Renal cortical epithelial cell (primary cell): ENCODE measurements at regions not wholly inside any gene's neighbourhood (a gene's known extent, or its start where the extent isn't known, plus 50 kb on each side); places are given as distances from the start of the nearest gene placed in this dataset.
"Not testable (repeated sequence)": the region's sequence is repeated elsewhere in the genome, so short reads cannot be mapped to it uniquely, and the experiment has no call there.

Source experiments
- DNase-seq: peaks from one replicate; pipeline ENCODE4 v3.0.0-alpha.2; 2011; ENCODE audit warnings: low read depth

DNA sequence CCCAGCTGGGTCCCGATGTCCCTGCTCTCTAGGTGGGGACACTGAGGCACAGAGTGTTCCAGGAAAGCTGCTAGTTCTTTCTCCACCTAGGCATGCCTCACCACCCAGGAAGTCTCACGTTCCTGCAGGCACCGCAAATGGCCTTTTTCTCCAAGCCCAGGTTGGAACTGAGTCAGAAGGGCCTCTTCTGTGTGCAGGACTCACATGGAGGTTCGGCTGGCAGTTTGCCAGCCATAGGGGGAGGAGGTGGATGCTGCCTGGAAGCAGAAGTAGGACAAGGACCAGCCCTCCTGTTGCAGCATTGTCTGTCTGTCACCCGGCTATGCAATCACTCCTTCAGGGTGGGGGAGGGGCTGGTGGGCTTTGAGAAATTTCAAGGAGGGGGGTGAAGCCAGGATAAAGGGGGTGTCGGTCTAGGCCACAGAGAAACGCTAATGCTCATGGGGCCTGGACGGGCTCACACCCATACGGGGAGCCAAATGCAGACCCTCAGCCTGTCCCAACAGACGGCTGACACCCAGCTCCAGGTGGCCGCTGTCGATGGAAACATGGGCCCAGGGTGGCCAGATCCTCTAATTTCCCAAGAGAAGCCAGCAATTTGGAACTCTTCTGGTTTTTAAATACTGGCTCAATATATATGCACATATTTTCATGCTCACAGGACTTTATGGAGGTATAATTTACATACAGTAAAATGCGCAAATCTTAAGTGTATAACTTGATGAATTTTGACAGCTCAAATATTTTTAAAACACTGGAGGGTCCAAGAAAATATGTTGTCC is 120.5 kb downstream of the PHETA1 start:
- no peak for DNase-seq

GRCh38 chr12:111247083-111247783 is 121.7 kb downstream of the PHETA1 start:
- DNase-seq, result no peak

GRCh38 chr12:111246477-111247011 is 122.4 kb downstream of the PHETA1 start:
- no peak for DNase-seq

DNA sequence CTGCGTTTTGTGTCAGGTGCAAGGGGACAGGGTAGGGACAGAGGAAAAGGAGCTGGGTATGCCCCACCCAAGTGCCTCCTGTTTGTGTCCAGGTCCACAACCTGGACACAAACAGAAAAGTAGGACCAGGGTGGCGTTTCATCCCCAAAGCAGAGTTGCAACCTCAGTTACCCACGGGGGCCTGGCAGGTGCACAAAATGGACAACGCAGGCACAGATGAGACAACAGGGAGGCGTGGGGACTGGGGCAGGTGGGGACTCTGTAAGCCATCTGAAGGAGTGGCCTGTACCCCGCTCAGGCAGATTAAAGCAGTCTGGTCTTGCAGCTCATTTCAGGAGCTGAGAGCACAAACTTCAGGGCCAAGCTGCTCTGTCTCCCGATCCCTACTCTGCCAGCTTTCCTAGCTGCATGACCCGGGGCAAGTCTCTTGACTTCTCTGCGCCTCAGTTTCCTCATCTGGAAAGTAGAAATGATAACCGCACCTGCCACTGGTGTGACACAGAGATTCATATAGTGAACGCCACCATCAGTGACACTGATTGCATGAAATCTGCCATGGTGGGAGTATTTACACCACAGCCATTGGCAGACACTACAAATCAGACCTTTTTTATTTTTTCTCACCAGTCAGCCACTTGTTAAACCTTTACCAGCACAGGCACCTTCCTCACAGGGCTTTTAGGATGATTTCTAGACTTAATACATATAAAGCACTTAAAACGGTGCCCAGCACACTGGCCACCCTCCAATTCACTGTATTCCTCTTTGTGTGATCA is 123.0 kb downstream of the PHETA1 start:
- DNase-seq, result no peak

GRCh38 chr12:111244673-111245072 is 124.2 kb downstream of the PHETA1 start:
- DNase-seq, result no peak

DNA sequence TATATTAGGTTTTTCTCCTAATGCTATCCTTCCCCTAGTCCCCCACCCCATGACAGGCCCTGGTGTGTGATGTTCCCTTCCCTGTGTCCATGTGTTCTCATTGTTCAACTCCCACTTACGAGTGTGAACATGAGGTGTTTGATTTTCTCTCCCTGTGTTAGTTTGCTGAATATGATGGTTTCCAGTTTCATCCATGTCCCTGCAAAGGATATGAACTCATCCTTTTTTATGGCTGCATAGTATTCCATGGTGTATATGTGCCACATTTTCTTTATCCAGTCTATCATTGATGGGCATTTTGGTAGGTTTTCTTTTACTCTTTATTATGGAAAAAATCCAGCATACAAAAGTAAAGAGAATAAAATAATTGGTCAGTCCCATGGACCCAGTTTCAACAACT is 126.1 kb downstream of the PHETA1 start:
- not testable (repeated sequence) for DNase-seq

DNA sequence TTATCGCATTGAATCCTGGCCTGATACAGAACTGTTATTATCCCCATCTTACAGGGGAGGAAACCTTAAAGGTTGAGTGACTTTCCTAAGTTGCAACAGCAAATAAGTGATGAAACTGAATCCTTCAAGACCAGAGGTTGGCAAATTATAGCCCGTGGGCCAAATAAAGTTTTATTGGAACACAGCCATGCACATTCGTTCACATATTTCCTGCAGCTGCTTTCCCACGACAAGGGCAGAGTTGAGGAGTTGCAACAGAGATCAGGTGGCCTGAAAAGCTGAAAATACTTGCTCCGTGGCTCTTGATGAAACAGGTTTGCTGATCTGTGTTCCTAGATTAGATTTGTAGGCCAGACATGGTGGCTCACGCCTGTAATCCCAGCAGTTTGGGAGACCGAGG is 126.7 kb downstream of the PHETA1 start:
- no peak for DNase-seq

DNA sequence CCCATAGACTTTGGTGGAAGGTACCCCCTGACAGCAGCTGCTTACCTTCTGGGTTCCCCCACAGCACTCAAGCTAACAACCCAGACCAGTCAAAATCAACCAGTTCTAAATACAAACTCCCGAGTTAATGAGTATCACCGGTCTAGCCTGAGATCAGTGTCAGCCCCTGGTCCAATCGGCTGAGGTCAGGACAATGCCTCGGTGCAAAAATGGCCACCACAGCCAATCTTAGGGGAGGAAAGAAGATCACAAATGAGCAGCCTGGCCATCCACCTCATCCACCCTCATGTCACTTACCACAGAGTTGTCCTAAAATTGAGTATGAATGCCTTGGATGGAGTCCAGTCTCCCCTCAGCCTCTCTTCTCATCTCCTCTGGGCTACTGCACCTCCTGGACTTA is 128.5 kb downstream of the PHETA1 start:
- DNase-seq, result no peak

GRCh38 chr12:111239235-111239634 is 129.7 kb downstream of the PHETA1 start:
- DNase-seq, result no peak

DNA sequence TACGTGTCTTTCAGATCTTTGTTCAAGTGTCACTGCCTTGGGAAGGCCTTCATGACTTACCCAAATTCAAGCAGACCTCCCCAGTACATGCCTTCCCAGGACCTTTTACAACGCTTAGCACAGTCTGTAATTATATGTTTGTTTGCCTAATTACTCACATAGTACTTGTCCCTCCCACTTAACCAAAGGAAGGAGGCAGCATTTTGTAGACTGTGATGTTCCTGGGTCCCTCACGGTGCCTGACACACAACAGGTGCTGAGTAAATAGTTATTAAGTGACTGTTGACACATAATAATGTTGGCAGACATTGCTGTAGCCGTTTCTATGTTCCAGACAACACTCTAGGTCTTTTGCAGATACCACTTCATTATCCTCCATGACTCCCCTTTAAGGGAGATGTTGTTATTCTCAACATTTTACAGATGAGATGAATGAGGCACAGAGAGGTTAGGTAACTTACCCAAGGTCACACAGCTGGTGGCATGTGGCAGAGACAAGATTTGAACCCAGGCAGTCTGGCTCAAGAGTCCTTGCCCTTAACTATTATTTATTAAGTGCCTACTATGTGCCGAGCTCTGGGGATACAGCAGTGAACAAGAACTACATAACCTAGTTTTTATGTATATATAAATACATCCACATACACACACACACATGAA is 130.7 kb downstream of the PHETA1 start:
- DNase-seq, result no peak

GRCh38 chr12:111234491-111234890 is 134.4 kb downstream of the PHETA1 start:
- not testable (repeated sequence) for DNase-seq

DNA sequence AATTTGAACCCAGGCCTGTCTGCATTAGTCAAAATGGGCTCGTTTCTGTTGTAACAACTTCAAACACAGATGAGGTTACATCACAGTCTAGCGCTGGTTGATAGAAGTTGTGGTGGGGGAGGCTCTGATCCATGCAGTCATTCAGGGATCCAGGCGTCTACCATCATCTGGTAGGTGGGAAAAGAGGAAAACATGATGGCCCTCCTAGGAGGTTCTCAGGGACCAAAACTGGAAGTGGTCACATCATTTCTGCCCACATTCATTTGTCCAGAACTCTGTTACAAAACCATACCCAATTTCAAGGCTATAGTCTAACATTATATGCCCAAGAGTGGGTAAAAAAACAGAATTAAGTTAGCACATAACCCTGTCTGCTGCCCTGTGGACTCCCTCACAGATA is 135.1 kb downstream of the PHETA1 start:
- DNase-seq, result no peak

- DNase-seq, result no peak
Measured at GRCh38 chr12:111230649-111231048, 138.2 kb downstream of the PHETA1 start.

GRCh38 chr12:111228916-111229666 is 139.8 kb downstream of the PHETA1 start:
- DNase-seq, result no peak

GRCh38 chr12:111227476-111228420 is 141.1 kb downstream of the PHETA1 start:
- DNase-seq, result no peak

DNA sequence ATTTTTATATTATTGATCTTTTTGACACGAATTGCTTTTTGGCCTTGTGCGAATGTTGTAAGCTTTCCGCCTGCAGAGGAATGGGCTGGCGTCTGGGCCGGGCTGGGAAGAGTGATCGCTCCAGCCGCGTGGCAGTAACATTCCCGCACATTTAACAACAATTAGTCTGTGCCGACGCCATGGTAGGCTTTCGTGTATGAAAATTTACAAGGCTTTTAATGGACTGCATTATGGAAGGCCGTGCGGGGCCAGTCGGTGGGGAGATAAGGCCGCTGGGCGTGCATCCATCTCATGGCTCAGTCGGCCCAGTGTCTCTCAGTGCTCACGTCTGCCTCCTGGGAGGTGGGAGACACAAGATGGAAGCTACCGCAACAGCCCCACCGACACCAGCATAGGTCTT is 142.2 kb downstream of the PHETA1 start:
- no peak for DNase-seq

GRCh38 chr12:111225307-111225706 is 143.6 kb downstream of the PHETA1 start:
- DNase-seq, result no peak

- no peak for DNase-seq
Measured at GRCh38 chr12:111224186-111225066, 144.5 kb downstream of the PHETA1 start.

DNA sequence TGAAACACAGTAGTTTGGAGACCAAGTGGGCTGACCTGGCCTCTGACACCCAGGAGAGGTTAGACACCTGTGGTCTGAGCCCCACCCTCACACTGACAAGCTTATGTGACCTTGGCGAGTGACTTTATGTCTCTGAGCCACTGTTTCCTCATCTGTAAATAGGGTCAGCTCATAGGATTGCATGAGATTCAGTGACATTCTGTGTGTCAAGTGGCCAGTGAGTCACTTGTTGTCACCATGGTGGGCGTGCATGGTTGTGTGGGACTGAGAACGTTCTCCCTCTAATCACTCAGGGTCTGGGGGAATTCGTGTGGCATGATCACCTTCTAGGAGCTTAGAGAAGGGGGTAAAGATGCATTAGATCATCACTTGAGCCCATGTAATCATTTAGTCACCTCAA is 146.4 kb downstream of the PHETA1 start:
- DNase-seq, result no peak
